Endometrium (tissue), 2 donors: ENCODE measurements at regions not wholly inside any gene's neighbourhood (a gene's known extent, or its start where the extent isn't known, plus 50 kb on each side); places are given as distances from the start of the nearest gene placed in this dataset.
"Not testable (repeated sequence)": the region's sequence is repeated elsewhere in the genome, so short reads cannot be mapped to it uniquely, and the experiment has no call there.

Experiments
- FAIRE-seq: peaks from 2 replicates; lab custom pipeline; 2012; peaks lifted over from hg19 to GRCh38; lab: Jason Lieb, UNC
- donor health status: control.
- donor health status: control.

- not testable (repeated sequence) for FAIRE-seq
Observed at GRCh38 chr17:16842346-16842745, 129.6 kb downstream of the TNFRSF13B start.

- FAIRE-seq, result not testable (repeated sequence)
Observed at GRCh38 chr17:16841896-16842295, 130.0 kb downstream of the TNFRSF13B start.

GRCh38 chr17:16840219-16840618, 131.7 kb downstream of the TNFRSF13B start:
- FAIRE-seq, result not testable (repeated sequence)

GRCh38 chr17:16839242-16840175, 132.4 kb downstream of the TNFRSF13B start:
- FAIRE-seq, result not testable (repeated sequence)

GRCh38 chr17:16838795-16839194, 133.1 kb downstream of the TNFRSF13B start:
- FAIRE-seq, result not testable (repeated sequence)

- FAIRE-seq, result not testable (repeated sequence)
Observed at GRCh38 chr17:16838287-16838686, 133.6 kb downstream of the TNFRSF13B start.

- FAIRE-seq, result not testable (repeated sequence)
Observed at GRCh38 chr17:16837468-16838266, 134.3 kb downstream of the TNFRSF13B start.

GRCh38 chr17:16836315-16836915, 135.5 kb downstream of the TNFRSF13B start:
- FAIRE-seq, result not testable (repeated sequence)

- FAIRE-seq, result not testable (repeated sequence)
Observed at GRCh38 chr17:16833517-16833916, 138.4 kb downstream of the TNFRSF13B start.

GRCh38 chr17:16832853-16833252, 139.1 kb downstream of the TNFRSF13B start:
- FAIRE-seq, result not testable (repeated sequence)

GRCh38 chr17:16832206-16832605, 139.7 kb downstream of the TNFRSF13B start:
- FAIRE-seq, result not testable (repeated sequence)

GRCh38 chr17:16830770-16831169, 140.7 kb downstream of the CCDC144A start:
- not testable (repeated sequence) for FAIRE-seq

- not testable (repeated sequence) for FAIRE-seq
Observed at GRCh38 chr17:16830219-16830618, 140.2 kb downstream of the CCDC144A start.
